Spleen (tissue), 7 donors: ENCODE measurements at regions not wholly inside any gene's neighbourhood (a gene's known extent, or its start where the extent isn't known, plus 50 kb on each side); places are given as distances from the start of the nearest gene placed in this dataset.

Experiments
- POLR2A ChIP-seq, 3 donors: fragments of 450-650 bp; IDR thresholded peaks; one replicate each; pipeline ENCODE4 v1.5.1; 2017; ENCODE audit warnings: antibody characterized with exemption in 3 of 3, mild to moderate bottlenecking in 1 of 3
- POLR2AphosphoS5 ChIP-seq, 3 donors: sonication (generic); formaldehyde crosslinking; IDR thresholded peaks; one replicate each; pipeline ENCODE4 v1.5.1; 2017; ENCODE audit warnings: antibody characterized with exemption in 3 of 3
- TF ChIP-seq, protein P1 (sequence below), 11 experiments: fragments of 200-600 bp in 7 of 11; fragments of 450-650 bp in 4 of 11; sonication (generic) in 4 of 11; IDR thresholded peaks in 8 of 11; conservative IDR thresholded peaks in 3 of 11; 1 replicate in 7 of 11; 2 replicates in 4 of 11; pipeline versions ENCODE4 v1.4.0 to v1.8.0; 2016 to 2021; ENCODE audit warnings: antibody characterized with exemption in 11 of 11, inconsistent platforms in 4 of 11, mild to moderate bottlenecking in 1 of 11
- donor health status: DM: no; HTN: no; CAD: no; lungs with moderate emphysema.
- donor health status: DM: no; HTN: no; CAD: no.
- donor health status: DM: no; HTN: no; CAD: no.

DNA sequence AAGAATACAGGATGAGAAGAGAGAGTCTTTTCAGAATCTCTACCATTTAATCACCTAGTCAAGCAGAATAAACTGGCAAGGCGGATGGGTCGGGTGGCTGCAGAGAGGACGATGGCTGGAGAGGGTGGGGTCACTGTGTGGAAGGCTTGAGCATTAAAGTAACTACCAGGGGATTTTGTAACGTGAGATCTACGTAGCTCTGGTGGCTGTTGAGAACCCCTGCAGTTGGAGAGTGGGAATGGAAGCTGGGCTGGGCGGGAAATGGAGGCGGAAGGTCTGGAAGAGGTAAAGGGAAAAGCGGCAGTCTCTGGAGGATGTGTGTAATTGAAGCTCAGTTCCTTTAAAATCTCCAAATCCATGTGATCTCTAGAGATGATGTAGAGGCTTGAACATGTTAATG, 135.0 kb downstream of the GATA3 start:
- TF ChIP-seq POLR2A (IDR thresholded peaks at IDR 0.05): no peak
- TF ChIP-seq, protein P1, sequence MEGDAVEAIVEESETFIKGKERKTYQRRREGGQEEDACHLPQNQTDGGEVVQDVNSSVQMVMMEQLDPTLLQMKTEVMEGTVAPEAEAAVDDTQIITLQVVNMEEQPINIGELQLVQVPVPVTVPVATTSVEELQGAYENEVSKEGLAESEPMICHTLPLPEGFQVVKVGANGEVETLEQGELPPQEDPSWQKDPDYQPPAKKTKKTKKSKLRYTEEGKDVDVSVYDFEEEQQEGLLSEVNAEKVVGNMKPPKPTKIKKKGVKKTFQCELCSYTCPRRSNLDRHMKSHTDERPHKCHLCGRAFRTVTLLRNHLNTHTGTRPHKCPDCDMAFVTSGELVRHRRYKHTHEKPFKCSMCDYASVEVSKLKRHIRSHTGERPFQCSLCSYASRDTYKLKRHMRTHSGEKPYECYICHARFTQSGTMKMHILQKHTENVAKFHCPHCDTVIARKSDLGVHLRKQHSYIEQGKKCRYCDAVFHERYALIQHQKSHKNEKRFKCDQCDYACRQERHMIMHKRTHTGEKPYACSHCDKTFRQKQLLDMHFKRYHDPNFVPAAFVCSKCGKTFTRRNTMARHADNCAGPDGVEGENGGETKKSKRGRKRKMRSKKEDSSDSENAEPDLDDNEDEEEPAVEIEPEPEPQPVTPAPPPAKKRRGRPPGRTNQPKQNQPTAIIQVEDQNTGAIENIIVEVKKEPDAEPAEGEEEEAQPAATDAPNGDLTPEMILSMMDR (IDR thresholded peaks at IDR 0.05 in 8 of 11, conservative IDR thresholded peaks at IDR 0.05 in 3 of 11): no peak
- no peak for TF ChIP-seq POLR2AphosphoS5 (IDR thresholded peaks at IDR 0.05)
